Fibroblast of lung (primary cell): ENCODE measurements at regions not wholly inside any gene's neighbourhood (a gene's known extent, or its start where the extent isn't known, plus 50 kb on each side); places are given as distances from the start of the nearest gene placed in this dataset.

Experiments
- EZH2 ChIP-seq: IDR thresholded peaks from 2 replicates; pipeline ENCODE4 v1.5.1; 2012; ENCODE audit warnings: low read length, control low read depth, mild to moderate bottlenecking; ENCODE audit errors: missing control alignments
- TF ChIP-seq, protein P1 (sequence below), 2 donors: IDR thresholded peaks in 1 of 2; conservative IDR thresholded peaks in 1 of 2; 1 replicate in 1 of 2; 2 replicates in 1 of 2; pipeline ENCODE4 v1.5.1; 2011 to 2012; ENCODE audit warnings: low read length in 2 of 2, control low read depth in 1 of 2, inconsistent platforms in 1 of 2, low read depth in 1 of 2, mild to moderate bottlenecking in 1 of 2

DNA sequence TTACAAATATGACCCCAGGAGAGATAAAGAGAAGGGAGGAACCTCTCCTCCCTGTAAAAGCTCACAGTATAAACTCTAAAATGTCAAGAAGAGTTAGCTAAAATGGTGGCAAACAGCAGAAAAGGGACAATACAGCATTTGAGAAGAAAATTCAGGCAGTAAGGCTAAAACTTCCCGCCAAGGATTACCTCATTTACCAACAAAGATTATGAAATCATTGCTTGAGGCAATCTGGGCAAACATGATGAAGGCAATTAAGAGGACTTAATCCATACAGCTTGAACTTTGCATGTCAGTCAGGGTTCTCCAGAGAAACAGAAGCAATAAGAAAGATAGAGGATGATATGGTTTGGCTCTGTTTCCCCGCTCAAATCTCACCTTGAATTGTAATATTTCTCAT lies 81.4 kb downstream of the CMPK2 start:
- TF ChIP-seq, protein P1, sequence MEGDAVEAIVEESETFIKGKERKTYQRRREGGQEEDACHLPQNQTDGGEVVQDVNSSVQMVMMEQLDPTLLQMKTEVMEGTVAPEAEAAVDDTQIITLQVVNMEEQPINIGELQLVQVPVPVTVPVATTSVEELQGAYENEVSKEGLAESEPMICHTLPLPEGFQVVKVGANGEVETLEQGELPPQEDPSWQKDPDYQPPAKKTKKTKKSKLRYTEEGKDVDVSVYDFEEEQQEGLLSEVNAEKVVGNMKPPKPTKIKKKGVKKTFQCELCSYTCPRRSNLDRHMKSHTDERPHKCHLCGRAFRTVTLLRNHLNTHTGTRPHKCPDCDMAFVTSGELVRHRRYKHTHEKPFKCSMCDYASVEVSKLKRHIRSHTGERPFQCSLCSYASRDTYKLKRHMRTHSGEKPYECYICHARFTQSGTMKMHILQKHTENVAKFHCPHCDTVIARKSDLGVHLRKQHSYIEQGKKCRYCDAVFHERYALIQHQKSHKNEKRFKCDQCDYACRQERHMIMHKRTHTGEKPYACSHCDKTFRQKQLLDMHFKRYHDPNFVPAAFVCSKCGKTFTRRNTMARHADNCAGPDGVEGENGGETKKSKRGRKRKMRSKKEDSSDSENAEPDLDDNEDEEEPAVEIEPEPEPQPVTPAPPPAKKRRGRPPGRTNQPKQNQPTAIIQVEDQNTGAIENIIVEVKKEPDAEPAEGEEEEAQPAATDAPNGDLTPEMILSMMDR (conservative IDR thresholded peaks at IDR 0.05 in 1 of 2, IDR thresholded peaks at IDR 0.05 in 1 of 2; ENCODE audit: low read depth in 1 of 2, low read length in 2 of 2), result no peak
- TF ChIP-seq EZH2, result no peak
